PC-3 (cell line): ENCODE measurements at regions not wholly inside any gene's neighbourhood (a gene's known extent, or its start where the extent isn't known, plus 50 kb on each side); places are given as distances from the start of the nearest gene placed in this dataset.
"Not testable (repeated sequence)": the region's sequence is repeated elsewhere in the genome, so short reads cannot be mapped to it uniquely, and the experiment has no call there.

Source experiments
- ATAC-seq: fragments of 200-7000 bp; cut with Tn5 transposase; 2 replicates; pipeline ENCODE4 v1.9.1; 2020; ENCODE audit warnings: mild to moderate bottlenecking, moderate library complexity
- BruUV-seq: library from RNA; stranded (reverse); fragments of 400-500 nt; replicated peaks from 2 replicates; lab custom pipeline; 2021; lab: Mats Ljungman, UMichigan
- CTCF ChIA-PET: fragments of 300-600 bp; sonication (Branson Sonifier 250); formaldehyde crosslinking; loops from one replicate; lab custom pipeline; 2022; ENCODE audit warnings: antibody characterized with exemption; lab: Charles Lee
- POLR2A ChIA-PET: fragments of 300-600 bp; sonication (Branson Sonifier 250); formaldehyde crosslinking; loops from one replicate; lab custom pipeline; 2022; ENCODE audit warnings: antibody characterized with exemption; ENCODE audit not compliant: unreplicated experiment; lab: Charles Lee
- DNase-seq: peaks from one replicate; pipeline ENCODE4 v3.0.0-alpha.2; 2015
- H2AFZ ChIP-seq: fragments of 300-600 bp; sonication (generic); 2 replicates; pipeline ENCODE4 v1.6.0; 2016; ENCODE audit warnings: antibody characterized with exemption, low read length
- H3F3A ChIP-seq: fragments of 300-600 bp; sonication (generic); one replicate; pipeline ENCODE4 v1.6.0; 2017; ENCODE audit warnings: antibody characterized with exemption, low read length, control low read depth, mild to moderate bottlenecking; ENCODE audit not compliant: unreplicated experiment
- H3K27ac ChIP-seq: fragments of 300-600 bp; sonication (generic); 2 replicates; pipeline ENCODE4 v1.5.1; 2016; ENCODE audit warnings: mild to moderate bottlenecking, low read length
- H3K27me3 ChIP-seq: fragments of 300-600 bp; sonication (generic); 2 replicates; pipeline ENCODE4 v1.6.1; 2016; ENCODE audit warnings: low read length, mixed read lengths
- H3K36me3 ChIP-seq: fragments of 300-600 bp; sonication (generic); 2 replicates; pipeline ENCODE4 v1.6.1; 2016; ENCODE audit warnings: low read depth, mixed run types, low read length, mixed read lengths
- H3K4me1 ChIP-seq: fragments of 300-600 bp; sonication (generic); 2 replicates; pipeline ENCODE4 v1.5.1; 2016; ENCODE audit warnings: low read length; ENCODE audit not compliant: insufficient read depth
- H3K4me2 ChIP-seq: fragments of 300-600 bp; sonication (generic); 2 replicates; pipeline ENCODE4 v1.6.0; 2016; ENCODE audit warnings: low read length
- H3K4me3 ChIP-seq: fragments of 300-600 bp; sonication (generic); 2 replicates; pipeline ENCODE4 v1.5.1; 2016; ENCODE audit warnings: mild to moderate bottlenecking, low read length, mixed read lengths
- H3K79me2 ChIP-seq: fragments of 300-600 bp; sonication (generic); 2 replicates; pipeline ENCODE4 v1.6.1; 2017; ENCODE audit warnings: low read length, mixed read lengths
- H3K9ac ChIP-seq: fragments of 300-600 bp; sonication (generic); 2 replicates; pipeline ENCODE4 v1.6.0; 2016; ENCODE audit warnings: mild to moderate bottlenecking, low read length
- H3K9me2 ChIP-seq: fragments of 300-600 bp; sonication (generic); replicated peaks from 2 replicates; pipeline ENCODE4 v1.6.1; 2016; ENCODE audit warnings: mixed run types, low read length, mixed read lengths
- H3K9me3 ChIP-seq: fragments of 300-600 bp; sonication (generic); 2 replicates; pipeline ENCODE4 v1.6.1; 2016; ENCODE audit warnings: low read length, mixed read lengths
- H4K20me1 ChIP-seq: fragments of 300-600 bp; sonication (generic); 2 replicates; pipeline ENCODE4 v1.6.1; 2016; ENCODE audit warnings: low read length, mixed read lengths
- CTCF ChIP-seq: fragments of 300-600 bp; sonication (generic); conservative IDR thresholded peaks from 2 replicates; pipeline ENCODE4 v1.5.1; 2017; ENCODE audit warnings: antibody characterized with exemption, low read depth, mild to moderate bottlenecking, low read length
- EZH2 ChIP-seq: fragments of 300-600 bp; sonication (generic); IDR thresholded peaks from one replicate; pipeline ENCODE4 v1.6.1; 2017; ENCODE audit warnings: antibody characterized with exemption, mild to moderate bottlenecking, low read length; ENCODE audit not compliant: unreplicated experiment
- EZH2phosphoT487 ChIP-seq: fragments of 300-600 bp; sonication (generic); IDR thresholded peaks from 2 replicates; pipeline ENCODE4 v1.6.1; 2018; ENCODE audit warnings: mild to moderate bottlenecking, antibody characterized with exemption, low read length, borderline replicate concordance
- intact Hi-C: fragments of 100-400 bp; cut with micrococcal nuclease; formaldehyde crosslinking; loops from 2 replicates; pipeline ENCODE4 v1.9.0; 2023

- Histone ChIP-seq H3K9ac (no peak overlapping the region), H3K4me3 (no peak overlapping the region), H3K79me2 (no peaks in the 10 kb centered on the region), H2AFZ (no peak overlapping the region), H3K27me3 (no peaks in the 10 kb centered on the region), H4K20me1 (no peaks in the 10 kb centered on the region), H3K36me3 (no peaks in the 10 kb centered on the region), H3K4me1 (no peaks in the 10 kb centered on the region), H3K9me3 (no peaks in the 10 kb centered on the region), H3K9me2 (no peaks in the 10 kb centered on the region), H3K4me2 (no peak overlapping the region), H3F3A (no peaks in the 10 kb centered on the region), H3K27ac (no peak overlapping the region)
- BruUV-seq: no TSS peak
- ChIA-PET CTCF (no interaction called here), POLR2A (no interaction called here)
- no peak for ATAC-seq
- TF ChIP-seq CTCF: no peak
- intact Hi-C loops: no loop called here
- no peak for DNase-seq
Measured at GRCh38 chr9:7561527-7562080, 238.0 kb downstream of the DMAC1 start.

- ChIA-PET POLR2A (no interaction called here), CTCF (no interaction called here)
- Histone ChIP-seq H3K4me1 (no peaks in the 10 kb centered on the region), H3K9me2 (no peaks in the 10 kb centered on the region), H3K27me3 (no peaks in the 10 kb centered on the region), H3K9me3 (no peaks in the 10 kb centered on the region), H3K79me2 (no peaks in the 10 kb centered on the region), H2AFZ (no peak overlapping the region), H3K27ac (no peak overlapping the region), H3F3A (no peaks in the 10 kb centered on the region), H3K4me2 (no peak overlapping the region), H3K4me3 (no peak overlapping the region), H3K9ac (no peak overlapping the region), H4K20me1 (no peaks in the 10 kb centered on the region), H3K36me3 (no peaks in the 10 kb centered on the region)
- BruUV-seq: no TSS peak
- DNase-seq: no peak
- TF ChIP-seq EZH2phosphoT487: no peak
- no peak for TF ChIP-seq CTCF
- no peak for TF ChIP-seq EZH2
- ATAC-seq: no peak
- intact Hi-C loops: no loop called here
Measured at GRCh38 chr9:7560669-7561305, 238.8 kb downstream of the DMAC1 start.

GRCh38 chr9:7554699-7555098 lies 244.9 kb downstream of the DMAC1 start:
- Histone ChIP-seq H3K79me2 (no peaks in the 10 kb centered on the region), H3K9ac (no peak overlapping the region), H3F3A (no peaks in the 10 kb centered on the region), H3K4me2 (no peak overlapping the region), H3K9me2 (no peaks in the 10 kb centered on the region), H4K20me1 (no peaks in the 10 kb centered on the region), H3K27ac (no peak overlapping the region), H3K4me1 (no peaks in the 10 kb centered on the region), H3K9me3 (no peaks in the 10 kb centered on the region), H3K36me3 (no peaks in the 10 kb centered on the region), H2AFZ (no peak overlapping the region), H3K27me3 (no peaks in the 10 kb centered on the region), H3K4me3 (no peak overlapping the region)
- TF ChIP-seq EZH2 (no peak), EZH2phosphoT487 (no peak), CTCF (no peak)
- ChIA-PET POLR2A (no interaction called here), CTCF (no interaction called here)
- no peak for DNase-seq
- no TSS peak for BruUV-seq
- intact Hi-C loops: no loop called here
- no peak for ATAC-seq

GRCh38 chr9:7552706-7553105 lies 246.9 kb downstream of the DMAC1 start:
- H2AFZ ChIP-seq, BruUV-seq, intact Hi-C loops, POLR2A ChIA-PET, CTCF ChIA-PET, H3K4me3 ChIP-seq, H3K9me3 ChIP-seq, DNase-seq, H3F3A ChIP-seq, ATAC-seq, H4K20me1 ChIP-seq, H3K4me1 ChIP-seq, H3K4me2 ChIP-seq, H3K9ac ChIP-seq, H3K27ac ChIP-seq, H3K27me3 ChIP-seq, H3K36me3 ChIP-seq, H3K9me2 ChIP-seq, H3K79me2 ChIP-seq: not testable (repeated sequence)
